ENCODE measurements at regions not wholly inside any gene's neighbourhood (a gene's known extent, or its start where the extent isn't known, plus 50 kb on each side); places are given as distances from the start of the nearest gene placed in this dataset.

DNA sequence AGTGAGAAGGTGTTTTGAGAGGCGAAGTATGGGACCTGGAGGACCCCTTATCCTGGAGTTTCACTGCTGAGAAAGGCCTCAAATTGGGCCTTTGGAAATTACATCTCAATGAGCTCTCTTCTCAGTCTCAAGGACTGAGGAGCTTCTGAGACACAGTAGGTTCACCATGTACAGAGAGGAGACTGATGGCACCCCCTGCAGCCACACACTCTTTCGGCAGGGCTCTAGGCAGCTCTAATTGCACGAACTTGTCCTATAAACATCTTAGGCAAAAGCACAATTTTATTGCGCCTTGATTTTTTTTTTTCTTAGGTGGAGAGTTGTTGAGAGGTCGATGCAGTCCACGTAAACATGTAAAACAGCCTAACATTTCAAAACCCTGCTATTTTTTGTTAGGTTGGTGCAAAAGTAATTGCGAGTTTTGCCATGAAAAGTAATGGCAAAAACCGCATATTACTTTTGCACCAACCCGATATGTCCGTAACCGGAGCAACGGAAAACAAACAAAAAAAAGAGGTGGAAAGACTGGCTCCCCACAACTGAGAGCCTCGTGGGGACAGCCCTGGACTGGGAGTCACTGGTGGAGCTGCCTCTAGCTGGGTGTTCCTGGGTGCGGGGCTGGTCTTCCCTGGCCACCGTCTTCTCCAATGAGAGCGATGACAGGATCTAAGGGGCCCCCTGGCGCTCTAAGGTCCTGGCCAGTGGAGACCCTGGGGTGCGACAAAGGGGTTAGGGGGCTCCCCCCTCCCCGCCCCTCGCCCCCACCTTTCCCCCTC lies 84.0 kb upstream of the EYA2 start:
- DNase-seq (ENCODE audit: low spot score), result no peak
- intact Hi-C loops (cut with DNase I), result no loop called here

GRCh38 chr20:46811224-46812084 lies 83.2 kb upstream of the EYA2 start:
- intact Hi-C loops (cut with DNase I), result no loop called here
- no peak for DNase-seq (ENCODE audit: low spot score)

GRCh38 chr20:46814366-46815232 lies 80.0 kb upstream of the EYA2 start:
- no peak for DNase-seq (ENCODE audit: low spot score)
- intact Hi-C loops (cut with DNase I), result no loop called here

DNA sequence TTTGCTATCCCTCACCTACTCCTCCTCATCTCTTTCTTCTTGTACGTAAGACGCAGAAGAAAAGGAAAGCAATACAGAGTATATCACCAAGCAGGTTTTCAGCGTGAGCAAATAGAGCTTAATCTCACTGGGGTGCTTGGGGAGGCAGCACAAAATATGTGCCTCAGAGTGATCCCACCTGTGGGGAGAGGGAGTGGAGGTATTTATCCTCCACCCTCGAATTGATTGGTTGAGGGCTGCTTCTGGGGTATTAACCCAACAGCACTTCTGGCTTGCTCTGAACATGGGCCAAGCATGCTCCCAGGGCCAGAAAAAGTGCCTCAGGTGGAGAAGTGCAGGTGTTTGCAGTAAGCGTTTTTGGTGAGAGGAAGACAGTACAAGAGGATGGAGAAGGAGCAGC lies 78.5 kb upstream of the EYA2 start:
- DNase-seq (ENCODE audit: low spot score), result no peak
- intact Hi-C loops (cut with DNase I), result no loop called here

DNA sequence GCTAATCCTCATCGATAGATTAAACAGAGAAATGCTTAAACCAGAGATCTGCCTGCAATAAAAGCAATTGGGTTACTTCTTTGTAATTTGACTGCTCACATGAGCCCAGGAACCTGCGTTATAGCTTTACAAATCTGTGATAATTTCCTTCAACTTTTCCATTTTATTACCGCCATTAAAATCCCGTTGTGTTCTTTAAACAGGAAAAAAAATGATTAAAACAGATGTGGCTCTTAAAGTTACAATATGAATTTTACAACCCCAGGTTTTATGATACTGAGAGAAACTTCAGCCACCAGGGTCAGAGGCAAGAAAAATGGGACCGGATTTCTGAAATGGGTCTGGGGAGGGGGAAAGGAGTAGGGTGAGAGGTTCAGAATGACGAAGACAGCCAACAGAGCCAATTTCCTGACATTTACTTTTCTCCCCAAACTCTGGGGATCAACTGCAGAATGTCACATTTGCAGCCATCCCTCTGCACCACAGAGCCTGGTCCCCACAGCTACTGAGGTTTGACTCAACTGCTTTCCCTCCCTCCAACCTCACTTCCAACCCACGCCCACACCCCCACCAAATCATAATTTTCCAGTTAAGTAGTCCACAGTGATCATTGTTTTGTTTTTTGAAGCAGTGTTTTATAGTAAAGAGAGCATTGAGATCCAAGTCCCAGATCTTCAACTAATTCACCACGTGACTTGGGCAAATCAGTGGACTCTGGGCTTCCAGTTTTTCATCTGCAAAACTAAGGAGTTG lies 77.6 kb upstream of the EYA2 start:
- intact Hi-C loops (cut with DNase I), result no loop called here
- no peak for DNase-seq (ENCODE audit: low spot score)

DNA sequence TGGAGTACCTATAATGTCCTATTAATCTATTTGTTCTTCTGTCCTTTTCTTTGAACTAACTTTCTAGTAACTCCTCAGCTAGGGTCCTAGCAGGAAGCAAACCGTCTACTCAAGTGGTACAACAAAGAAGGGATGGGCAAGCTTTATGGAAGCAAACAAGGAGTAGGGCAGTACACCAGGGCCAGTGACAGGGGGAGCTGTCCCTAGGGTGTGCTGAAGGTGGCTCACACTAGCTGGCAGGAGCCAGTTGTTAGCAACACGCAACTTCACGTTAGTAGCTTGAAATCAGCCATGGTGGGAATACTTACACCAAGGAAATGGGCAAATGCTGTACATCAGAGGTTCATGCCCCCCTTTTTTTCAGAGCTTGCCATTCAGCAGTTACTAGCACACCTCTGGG lies 74.0 kb upstream of the EYA2 start:
- DNase-seq (ENCODE audit: low spot score), result no peak
- intact Hi-C loops (cut with DNase I), result no loop called here

- DNase-seq (ENCODE audit: low spot score), result no peak
- intact Hi-C loops (cut with DNase I), result no loop called here
These were observed 71.3 kb upstream of the EYA2 start for GRCh38 chr20:46823271-46823751.

DNA sequence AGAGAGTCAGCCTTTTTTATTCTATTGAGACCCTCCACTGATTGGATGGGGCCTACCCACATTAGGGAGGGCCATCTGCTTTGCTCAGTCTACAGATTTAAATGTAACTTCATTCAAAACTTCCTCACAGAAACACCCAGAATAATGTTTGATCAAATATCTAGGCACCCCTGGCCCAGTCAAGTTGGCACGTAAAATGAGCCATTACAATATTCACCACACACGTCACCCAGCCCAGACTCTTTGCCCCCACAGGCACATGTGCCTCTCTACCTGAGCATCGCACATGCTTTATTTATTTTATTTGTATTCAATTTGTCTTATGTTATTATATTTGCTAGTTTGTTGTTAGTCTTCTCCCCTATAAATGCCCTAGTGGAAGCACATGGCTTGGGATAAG lies 70.9 kb upstream of the EYA2 start:
- intact Hi-C loops (cut with DNase I), result no loop called here
- no peak for DNase-seq (ENCODE audit: low spot score)

DNA sequence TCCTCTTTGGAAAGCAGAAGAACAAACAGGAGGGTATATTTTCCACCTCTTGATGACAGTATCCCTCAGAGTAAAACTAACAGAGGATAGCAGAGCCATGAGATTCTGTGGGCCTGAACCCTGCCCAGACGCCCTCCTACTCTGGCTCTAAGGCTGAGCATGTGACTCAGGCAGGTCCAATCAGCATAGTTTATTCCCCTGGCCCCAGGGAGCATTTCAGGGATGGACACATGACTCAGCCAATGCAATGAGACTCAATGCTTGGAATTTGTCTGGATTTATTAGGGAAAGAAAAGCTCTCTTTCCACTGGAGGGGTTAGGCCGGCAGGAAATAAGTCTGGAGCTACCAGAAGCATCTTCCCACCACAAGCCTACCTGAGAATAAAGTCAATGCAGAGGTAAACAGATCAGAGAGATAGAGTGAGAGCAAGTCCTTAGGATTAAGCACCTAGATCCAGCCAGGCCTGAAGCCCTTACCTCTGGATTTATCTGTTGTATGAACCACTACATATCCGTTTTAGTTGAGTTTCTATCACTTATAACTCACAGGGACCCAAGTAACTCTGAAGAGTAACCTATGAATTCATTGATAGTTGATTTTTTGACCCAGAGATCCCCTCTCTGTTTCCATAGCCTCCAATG lies 68.2 kb upstream of the EYA2 start:
- intact Hi-C loops (cut with DNase I), result no loop called here
- DNase-seq (ENCODE audit: low spot score), result no peak

- intact Hi-C loops (cut with DNase I), result loop anchor here in 1 of 2 donors (1.0 kb wide), 1 partner anchor 42 kb away; no protein-coding TSS in a partner anchor
- no peak for DNase-seq (ENCODE audit: low spot score)
These were observed 66.8 kb upstream of the EYA2 start for GRCh38 chr20:46827718-46828458.

DNA sequence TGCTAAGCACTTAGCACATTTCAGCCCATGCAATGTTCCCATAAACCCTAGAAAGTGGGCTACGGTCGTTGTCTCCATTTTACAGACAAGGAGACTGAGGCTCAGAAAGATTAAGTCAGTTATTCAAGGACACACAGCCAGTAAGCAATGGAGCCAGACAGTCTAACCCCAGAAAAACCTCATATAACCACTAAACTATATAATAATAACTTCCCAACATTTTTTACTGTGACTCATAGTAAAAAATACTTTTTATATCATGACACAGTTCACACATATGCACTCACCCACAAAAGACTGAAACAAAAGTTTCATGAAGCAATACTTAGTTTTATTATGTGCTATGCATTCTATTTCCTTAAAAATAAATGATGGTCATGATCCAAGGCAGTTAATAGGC lies 66.2 kb upstream of the EYA2 start:
- intact Hi-C loops (cut with DNase I), result no loop called here
- no peak for DNase-seq (ENCODE audit: low spot score)

GRCh38 chr20:46830886-46831632 lies 63.6 kb upstream of the EYA2 start:
- DNase-seq (ENCODE audit: low spot score), result no peak

GRCh38 chr20:46831633-46832011 lies 63.0 kb upstream of the EYA2 start:
- DNase-seq (ENCODE audit: low spot score), result no peak
- intact Hi-C loops (cut with DNase I), result no loop called here

More at GRCh38 chr20:46830886-46831632, 63.6 kb upstream of the EYA2 start:
- intact Hi-C loops (cut with DNase I), result no loop called here

- intact Hi-C loops (cut with DNase I), result no loop called here
- DNase-seq (ENCODE audit: low spot score), result no peak
These were observed 62.1 kb upstream of the EYA2 start for GRCh38 chr20:46832555-46832954.

GRCh38 chr20:46833360-46833759 lies 61.3 kb upstream of the EYA2 start:
- intact Hi-C loops (cut with DNase I), result no loop called here
- DNase-seq (ENCODE audit: low spot score), result no peak

- DNase-seq (ENCODE audit: low spot score), result no peak
- intact Hi-C loops (cut with DNase I), result no loop called here
These were observed 59.2 kb upstream of the EYA2 start for GRCh38 chr20:46835418-46835817.

DNA sequence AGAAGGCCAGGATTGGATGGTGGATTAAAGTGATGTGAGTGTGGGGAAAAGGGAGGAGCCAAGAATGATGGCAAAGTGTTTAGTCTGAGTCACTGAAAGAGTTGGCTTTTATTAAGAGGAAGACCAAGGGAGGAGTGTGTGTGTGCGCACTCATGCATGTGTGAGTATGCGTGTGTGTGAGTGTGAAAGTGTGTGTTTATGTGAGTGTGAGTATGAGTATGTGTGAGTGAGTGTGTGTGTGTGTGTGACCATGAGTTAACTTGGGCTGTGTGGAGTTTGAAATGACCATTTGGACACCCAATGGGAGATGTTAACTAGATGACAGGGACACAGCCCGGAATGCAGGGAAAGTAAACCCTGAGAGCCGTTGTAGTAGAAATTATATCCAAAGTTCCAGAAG lies 57.6 kb upstream of the EYA2 start:
- DNase-seq (ENCODE audit: low spot score), result no peak

More for the DNA sequence above, 57.6 kb upstream of the EYA2 start:
- intact Hi-C loops (cut with DNase I), result no loop called here

All from posterior vena cava (tissue), 2 donors.